ENCODE measurements at regions not wholly inside any gene's neighbourhood (a gene's known extent, or its start where the extent isn't known, plus 50 kb on each side); places are given as distances from the start of the nearest gene placed in this dataset.

- no peak for DNase-seq
These were observed 423.1 kb upstream of the INTU start for GRCh38 chr4:127209580-127210095.

DNA sequence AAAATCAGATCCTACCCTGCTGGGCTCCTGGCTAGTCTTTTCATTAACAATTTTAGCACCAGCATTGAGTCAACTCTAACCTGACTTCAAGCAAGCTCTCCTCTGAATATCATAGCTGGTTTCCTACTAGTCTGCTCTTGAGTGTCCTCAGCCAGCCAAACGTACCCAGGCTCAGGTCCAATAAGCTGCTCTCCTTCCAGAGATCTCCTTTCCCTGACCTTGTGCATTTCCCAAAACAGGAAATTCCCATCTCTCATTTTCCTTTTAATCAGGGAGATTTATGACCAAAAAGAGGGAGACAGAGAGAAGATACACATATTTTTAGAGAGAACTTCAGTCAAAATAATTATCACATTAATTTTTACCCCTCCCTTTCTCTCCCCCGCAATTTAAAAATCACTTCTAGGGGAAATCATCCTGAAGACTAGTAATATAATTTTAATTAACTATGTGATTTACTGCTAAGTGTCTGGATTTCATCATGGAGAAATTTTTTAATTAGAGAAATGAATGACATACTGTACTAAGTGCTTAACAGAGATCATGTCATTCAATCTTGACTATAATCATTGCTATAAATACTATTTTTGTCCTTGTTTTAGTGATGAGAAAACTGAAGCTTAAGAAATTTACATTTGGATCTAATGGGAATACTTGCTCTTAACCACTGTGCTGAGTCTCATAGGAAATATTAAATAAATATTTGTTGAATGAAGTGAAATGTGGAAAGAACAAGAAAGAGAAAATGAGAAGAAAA is 421.7 kb upstream of the INTU start:
- no peak for DNase-seq

DNA sequence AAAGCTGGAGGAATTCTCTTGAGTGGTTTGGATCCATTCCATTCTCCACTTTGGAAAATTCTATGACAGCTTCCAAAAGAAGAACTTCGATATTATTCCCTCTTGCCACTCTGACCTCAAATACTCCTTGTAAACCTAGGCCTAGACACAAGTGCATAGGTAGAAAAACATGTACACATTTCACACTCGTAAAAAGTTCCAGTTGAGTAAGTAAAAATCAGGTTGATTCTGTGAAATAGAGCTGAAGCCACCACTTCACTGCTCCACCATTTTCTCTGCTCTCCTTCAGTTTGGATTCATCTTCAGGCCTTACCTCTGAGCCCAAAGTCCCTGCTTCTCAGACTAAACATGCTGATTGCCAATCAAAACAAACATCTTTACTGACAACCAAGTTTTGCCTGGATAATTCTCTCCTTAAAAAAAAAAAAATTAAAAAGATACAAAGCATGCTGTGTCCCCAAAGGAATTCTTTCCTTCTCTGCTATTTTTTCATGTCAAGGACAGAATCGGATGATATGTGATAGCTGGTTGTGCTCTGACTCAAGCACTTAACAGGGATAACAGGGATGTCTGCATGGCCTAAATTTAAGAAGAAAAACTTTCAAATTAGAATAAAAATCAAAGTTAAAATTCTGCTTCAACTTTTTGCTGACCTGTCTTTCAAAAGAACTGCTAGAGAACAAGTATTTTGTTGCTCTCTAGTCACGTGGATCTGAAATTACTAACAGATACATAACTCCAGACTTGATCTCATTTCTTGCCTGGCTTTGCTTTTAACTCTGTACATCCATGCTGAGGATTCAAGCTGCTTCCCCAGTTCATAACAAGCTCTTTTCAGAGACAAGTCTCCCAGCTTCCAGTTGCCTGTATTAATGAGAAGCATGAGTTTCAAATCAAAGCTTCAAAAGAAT is 420.9 kb upstream of the INTU start:
- DNase-seq, result no peak

DNA sequence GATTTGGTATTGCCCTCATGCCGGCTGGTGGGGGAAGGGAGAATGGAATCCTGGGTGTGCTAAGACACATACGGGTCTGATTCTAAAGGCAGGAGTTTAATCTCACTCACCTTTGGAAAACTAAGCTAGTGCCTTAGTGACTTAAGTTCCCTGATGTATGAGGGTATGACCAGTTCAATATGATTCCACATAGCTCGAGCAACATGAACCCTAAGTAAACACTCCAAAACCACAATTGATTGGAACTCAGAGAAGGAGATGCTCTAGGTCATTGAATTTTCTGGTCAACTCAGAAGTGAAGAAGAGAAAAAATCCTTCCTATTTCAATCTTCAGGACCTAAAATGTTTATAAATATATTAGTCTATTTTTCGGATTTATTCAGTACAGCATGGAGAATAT is 420.1 kb upstream of the INTU start:
- no peak for DNase-seq

GRCh38 chr4:127214016-127214415 is 418.7 kb upstream of the INTU start:
- no peak for DNase-seq

GRCh38 chr4:127214931-127215330 is 417.8 kb upstream of the INTU start:
- no peak for DNase-seq

DNA sequence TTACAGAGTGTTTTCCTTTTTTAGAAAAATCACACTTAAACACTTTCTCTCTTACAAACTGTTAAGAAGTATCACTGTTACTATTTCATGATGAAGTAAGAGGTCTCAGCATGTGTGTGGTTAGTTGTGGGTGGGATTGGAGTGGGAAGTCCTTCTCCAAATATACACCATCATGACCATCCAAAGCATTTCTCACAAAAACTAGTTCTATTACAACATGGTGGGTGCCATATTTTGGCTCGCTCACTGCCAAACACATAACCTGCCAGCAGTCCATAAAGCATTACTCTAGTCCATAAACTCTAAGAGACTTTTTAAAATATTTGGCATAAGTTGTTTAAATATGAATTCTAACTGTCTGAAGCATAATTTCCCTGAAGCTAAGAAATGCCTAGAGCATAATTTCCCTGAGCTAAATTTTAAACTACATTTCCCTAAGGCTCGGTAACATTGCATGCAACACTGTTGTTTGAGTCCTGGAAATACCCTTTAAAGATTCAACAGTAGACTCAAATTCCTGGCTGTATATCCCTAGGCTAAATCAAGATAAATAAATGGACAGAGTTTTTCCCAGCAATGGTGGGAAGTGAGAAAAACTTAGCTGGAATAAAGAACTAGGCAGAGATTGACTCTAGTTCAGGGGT is 415.0 kb upstream of the INTU start:
- DNase-seq, result no peak

DNA sequence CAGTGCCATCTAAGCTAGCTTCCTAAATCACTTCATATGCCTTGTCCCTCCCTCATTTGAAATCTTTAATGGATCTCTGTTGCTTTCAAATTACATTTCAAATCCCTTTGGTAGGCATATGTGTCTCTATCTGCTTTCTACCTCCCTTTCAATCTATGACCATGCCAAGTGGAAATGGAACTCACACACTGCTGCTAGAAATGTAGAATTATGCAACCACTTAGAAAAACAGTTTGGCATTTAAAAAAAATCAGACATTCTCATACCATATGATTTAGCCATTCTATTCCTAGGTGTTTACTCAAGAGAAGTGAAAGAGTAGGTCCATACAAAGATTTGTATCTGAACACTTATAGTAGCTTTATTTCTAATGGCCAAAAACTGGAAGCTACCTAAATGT is 413.5 kb upstream of the INTU start:
- no peak for DNase-seq

DNA sequence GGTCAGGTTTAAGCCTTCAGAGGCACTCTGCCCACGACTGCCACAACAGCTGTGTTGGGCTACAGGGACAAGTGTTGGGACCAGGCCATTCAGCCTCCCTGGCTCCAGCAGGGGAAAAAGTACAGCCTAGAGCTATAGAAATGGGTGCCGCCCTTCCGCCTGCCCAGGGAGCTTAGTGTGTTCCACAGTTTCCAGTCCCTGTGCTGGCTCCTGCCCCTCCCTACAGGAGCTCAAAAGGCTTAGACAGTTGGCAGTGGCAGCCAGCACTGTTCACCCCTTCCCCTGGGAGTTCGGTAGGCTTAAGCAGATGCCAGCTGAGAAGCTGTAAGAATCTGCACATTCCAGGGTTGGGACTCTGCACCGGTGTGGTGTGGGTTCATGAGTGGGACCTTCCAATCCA is 408.2 kb upstream of the INTU start:
- no peak for DNase-seq

DNA sequence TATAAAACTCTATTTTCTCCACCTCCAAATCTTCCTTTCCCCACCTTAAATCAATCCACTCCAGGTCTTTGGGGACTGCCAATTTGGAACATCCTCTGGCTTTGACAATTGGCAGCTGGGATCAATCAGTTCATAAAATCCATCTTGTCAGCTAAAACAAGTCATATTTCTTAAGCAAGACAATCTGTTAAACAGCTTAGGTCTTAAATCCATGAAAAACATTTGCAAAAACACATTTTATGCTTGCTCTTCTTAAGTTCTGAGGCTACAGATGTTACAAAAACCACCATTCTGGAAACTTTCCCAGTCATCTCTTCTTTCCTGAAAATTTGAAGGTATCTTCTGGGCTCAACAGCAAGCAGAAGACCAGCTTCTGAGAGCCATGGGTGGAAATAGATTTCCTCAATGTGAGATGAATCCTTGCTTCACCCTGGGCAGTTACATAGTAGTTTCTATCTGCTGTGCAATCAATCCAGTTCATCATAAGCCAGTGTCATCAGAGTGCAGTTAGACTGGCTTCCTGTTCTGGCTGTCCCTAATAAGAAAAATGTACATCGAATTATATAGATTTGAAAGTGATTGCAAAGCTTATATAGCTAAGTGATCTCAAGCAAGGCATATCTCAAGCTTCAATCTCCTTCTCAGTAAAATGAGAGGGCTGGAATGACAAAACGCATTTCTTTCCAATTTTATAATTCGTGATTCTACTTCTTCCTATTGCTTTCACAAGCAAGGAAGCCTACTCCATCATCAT is 402.7 kb upstream of the INTU start:
- no peak for DNase-seq

- no peak for DNase-seq
These were observed 395.9 kb upstream of the INTU start for GRCh38 chr4:127236889-127237288.

DNA sequence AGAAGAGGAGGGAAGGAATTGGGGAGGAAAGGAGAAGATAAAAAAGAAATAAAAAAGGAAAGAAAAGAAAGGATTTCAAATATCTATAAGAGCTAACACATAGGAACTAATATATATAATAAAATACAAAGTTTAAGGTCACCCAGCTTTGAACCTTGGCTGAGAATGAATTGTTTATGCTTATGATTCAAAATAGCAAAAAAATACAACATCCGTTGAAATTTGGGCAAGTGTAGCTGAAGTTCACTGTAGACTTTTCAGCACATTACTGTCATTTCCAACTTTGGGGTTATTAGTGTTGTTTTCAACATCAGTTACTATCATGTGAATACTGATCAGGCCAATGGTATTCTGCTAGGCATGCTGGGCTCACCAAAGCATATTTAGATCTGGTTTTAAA is 395.2 kb upstream of the INTU start:
- DNase-seq, result no peak

DNA sequence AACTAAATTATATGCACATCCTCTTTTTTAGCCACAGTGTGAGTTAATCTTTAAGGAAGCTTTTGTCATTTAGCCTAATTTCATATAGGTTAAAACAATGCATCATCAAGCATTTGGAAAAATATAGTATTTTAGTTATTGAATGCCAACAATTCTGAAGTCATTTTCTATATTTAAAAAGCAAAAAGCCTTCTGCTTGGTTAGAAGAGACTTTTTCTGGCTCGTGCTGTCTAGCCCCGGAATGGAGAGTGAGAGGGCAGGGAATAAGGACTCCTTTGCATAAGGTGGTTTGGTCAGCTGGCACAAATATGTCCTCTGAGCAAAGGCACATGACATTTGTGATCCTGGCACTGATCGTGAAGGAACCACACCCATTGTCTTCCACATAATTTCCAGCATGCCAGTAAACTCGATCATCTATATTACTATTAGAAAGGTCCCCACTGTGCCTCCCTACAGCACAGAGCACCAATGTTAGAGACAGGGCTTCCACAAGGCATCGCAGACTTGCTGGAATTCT is 393.7 kb upstream of the INTU start:
- DNase-seq, result no peak

DNA sequence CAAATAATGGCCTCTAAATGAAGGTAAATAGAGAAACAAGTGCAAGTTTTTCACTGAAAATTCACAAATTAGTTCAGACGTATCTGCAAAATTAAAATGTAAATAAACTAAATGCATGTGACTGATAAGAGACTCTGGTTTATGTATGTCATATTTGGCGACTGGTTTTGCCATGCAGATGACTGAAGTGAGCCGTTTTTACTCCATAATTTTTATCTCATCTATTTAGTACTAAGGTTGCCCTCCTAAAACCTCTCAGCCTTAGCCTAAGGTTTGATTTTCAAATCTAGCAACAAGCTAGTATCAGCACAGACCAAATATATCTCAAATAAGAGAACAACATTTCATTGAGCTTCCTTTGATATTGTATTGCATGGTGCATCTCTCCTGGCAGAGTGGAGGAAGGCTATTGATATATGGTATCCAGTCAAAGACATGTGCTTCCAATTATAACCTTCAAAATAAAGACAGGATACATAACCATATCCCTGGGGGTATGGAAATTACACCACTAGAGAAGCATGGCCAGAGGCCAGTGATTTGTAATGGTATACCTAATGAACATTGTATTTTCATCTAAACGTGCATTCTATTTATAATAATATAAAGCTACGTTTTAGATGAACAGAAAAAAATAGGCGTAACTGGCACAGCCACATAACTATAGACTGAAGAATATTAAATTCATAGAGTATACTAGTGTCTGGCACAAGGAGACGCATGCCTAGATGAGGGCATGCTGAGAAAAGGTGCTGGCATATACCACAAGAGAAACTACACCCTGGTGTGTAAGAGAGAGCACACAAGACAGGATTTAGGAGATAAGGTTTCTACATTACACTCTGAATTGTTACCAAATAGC is 392.6 kb upstream of the INTU start:
- DNase-seq, result no peak

DNA sequence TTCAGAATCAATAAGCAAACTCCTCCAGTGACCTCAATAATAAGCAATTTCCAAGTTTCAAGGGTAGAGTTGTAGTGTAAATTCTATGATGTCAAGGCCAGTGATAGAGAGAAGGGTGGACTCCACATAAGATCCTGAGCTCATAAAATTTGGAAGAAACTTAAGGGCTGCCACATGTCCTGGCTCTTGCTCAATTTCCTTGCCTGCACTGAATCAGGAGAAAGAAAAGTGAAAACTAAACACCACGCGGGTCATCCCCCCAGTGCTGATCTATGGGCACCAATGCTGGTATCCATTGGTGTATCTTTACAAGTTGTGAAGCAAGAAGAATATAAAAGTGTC is 392.0 kb upstream of the INTU start:
- no peak for DNase-seq

DNA sequence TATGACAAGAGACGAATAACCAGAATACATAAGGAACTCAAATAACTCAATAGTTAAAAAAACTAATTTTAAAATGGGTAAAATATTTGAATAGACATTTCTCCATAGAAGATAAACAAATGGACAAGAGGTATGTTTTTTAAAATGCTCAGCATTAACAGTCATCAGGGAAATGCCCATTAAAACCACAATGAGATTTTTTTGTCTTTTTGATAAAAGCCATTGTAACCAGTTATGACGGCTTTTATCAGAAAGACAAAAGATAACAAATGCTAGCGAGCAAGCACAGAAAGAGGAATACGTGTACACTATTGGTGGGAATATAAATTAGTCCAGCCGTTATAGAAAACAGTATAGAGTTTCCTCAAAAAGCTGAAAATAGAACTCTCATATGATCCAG is 388.2 kb upstream of the INTU start:
- no peak for DNase-seq

DNA sequence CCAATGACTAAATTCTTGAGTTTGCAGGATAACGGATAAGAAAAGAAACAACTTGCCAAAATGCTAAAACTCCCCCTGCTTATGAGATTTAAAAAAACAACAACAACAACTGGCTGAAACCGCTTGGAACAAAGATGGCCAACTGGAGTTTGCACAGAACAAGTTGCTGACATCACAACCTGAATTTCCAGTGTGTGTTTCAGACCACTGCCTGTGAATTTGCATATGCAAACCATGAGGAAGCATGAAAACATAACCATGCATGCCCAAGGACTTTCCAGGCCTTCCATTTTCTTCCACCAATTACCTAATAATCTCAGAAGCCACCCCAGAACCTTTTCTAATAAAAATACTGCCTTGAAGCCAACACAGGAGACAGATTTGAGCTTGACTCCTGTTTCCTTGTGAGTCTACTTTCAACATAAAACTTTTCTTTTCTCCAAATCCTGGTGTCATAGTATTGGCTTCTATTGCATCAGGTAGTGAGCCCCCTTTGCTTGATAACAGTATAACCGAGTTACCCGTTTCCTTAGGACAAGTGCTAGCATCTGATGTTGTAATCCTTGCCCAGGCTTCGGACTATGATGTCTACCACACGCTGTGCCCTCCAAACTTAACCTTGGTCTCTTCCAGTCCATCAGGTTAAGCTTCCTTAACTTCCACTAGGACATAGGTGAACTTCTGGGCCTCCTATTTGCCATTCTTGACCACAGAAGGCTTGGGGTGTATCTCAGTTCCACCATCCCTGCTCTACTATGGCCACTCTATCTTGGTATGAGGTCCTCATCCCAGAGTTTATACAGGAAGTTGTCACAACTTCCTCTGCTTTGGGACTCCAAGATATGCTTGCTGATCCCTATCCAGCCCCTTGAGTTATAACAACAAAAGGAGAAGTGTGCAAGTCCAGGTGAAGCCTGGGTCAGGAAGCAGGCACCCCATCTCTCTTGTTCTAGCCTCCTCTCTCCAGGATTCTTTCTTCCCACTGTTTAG is 385.5 kb upstream of the INTU start:
- no peak for DNase-seq

DNA sequence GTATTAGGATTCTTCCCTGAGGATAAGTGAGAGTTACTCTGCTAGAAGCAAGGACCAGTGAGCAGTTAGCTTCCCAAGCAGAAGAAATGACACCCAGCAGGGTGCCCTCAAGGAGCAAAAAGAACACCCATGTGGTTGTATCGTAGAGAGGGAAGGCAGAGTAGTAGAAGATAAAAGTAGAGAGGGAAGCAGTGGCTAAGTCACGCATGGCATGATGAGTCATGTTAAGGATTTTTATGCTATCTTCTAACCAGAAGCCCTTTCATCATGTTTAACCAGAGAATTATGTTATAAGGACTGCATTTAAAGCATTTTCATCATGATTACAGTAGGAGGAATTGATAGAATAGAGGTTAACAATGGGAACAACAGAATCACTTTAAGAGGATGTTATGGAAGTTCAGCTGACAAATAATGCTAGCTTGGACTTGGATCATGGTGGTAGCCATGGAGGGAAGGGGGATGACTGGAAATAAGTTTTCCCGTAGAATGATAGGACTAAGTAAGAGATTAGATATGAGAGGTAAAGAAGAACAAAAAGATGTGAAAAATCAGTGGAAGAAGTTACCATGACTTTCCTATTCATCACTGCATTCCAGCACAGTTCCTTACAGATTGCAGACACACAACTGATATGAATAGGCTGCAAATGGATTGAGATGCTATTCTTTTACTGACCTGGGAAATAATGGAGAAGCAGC is 383.5 kb upstream of the INTU start:
- no peak for DNase-seq

- no peak for DNase-seq
These were observed 383.0 kb upstream of the INTU start for GRCh38 chr4:127249767-127250108.

DNA sequence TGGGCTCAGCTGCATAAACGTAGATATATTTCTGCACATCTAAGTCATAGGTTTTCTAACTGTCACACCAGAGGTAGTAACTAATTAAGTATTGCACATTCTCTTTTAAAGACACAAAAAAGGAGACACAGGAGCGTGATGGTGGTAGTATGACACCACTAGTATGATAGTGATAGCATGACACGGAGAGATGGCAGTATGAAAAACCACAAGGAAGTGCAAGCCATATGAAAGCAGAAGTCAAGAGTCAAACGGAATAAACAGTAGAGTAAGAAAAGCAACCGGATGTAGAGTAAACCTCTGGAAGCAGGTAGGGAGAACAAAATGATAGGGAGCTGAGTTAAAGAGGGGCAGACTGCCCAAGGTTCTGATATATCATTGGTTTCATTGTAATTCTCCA is 382.2 kb upstream of the INTU start:
- no peak for DNase-seq

All from NCI-H1417 (cell line).